ENCODE measurements at regions not wholly inside any gene's neighbourhood (a gene's known extent, or its start where the extent isn't known, plus 50 kb on each side); places are given as distances from the start of the nearest gene placed in this dataset.

DNA sequence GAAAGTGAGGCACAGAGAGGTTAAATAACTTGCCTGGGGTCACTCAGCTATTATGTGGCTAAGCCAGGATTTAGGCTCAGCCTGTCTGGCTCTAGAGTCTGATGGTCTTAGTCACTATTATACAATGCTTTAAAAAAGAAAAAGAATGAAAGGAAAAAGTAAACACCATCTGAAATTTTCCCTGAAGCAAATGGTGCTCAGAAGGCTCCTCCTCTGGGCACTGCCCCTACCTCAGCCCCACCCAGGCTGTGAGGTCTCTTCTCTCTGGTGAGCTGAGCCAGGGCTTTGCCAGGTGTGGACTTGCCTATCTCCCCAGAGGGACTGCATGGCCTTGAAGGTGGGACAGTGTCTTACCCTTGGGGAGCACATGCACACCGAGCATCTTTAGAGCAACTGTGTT is 117.5 kb upstream of the DYRK2 start:
- Histone ChIP-seq H3K79me2 (ENCODE audit: control insufficient read depth, insufficient read depth, low read length) (no peaks in the 10 kb centered on the region), H4K20me1 (replicated peaks; ENCODE audit: control insufficient read depth, insufficient read depth, low read length) (no peaks in the 10 kb centered on the region), H3K4me2 (ENCODE audit: insufficient read depth, low read length) (no peak overlapping the region), H3K36me3 (ENCODE audit: control insufficient read depth, insufficient read depth, low read length) (no peaks in the 10 kb centered on the region), H3K27me3 (ENCODE audit: control insufficient read depth in 2 of 2, insufficient read depth in 2 of 2, low read length in 2 of 2) (0 out of 5 replicates have a peak, but pooled peaks cover 0 to 2% of the 10 kb centered on the region in 2 experiments), H3K9me3 (replicated peaks; ENCODE audit: control insufficient read depth, insufficient read depth, low read depth, low read length) (no peaks in the 10 kb centered on the region), H3K9ac (ENCODE audit: insufficient read depth in 1 of 2, low read depth in 2 of 2, low read length in 2 of 2) (no peak overlapping the region), H3K4me3 (no peak overlapping the region), H3K9me1 (ENCODE audit: control insufficient read depth, insufficient read depth, low read length) (no peaks in the 10 kb centered on the region), H3K4me1 (replicated peaks in 1 of 2; ENCODE audit: control insufficient read depth in 2 of 2, insufficient read depth in 2 of 2, low read length in 2 of 2) (no peaks in the 10 kb centered on the region), H3K27ac (ENCODE audit: extremely low read depth, low read depth, low read length) (no peak overlapping the region), H2AFZ (ENCODE audit: low read depth, low read length) (no peak overlapping the region)
- WGBS (ENCODE audit: insufficient coverage, low coverage, missing lambda C conversion rate) = 0% methylated on average over 1 of the region's 1 CpG
- in situ Hi-C loops (cut with MboI) (no loop called here), intact Hi-C loops (cut with micrococcal nuclease) (no loop called here)
- no TSS peak for BruUV-seq (replicated peaks)
- no peak for ATAC-seq
- ChIA-PET CTCF (ENCODE audit: low intra/inter-chr PET ratio) (no interaction called here), POLR2A (interaction anchor here (0.6 kb wide), 1 partner anchor 486 kb away, joined by 3 read pairs; no protein-coding TSS in a partner anchor)
- DNase-seq (ENCODE audit: extremely low read depth in 1 of 4, low spot score in 3 of 4) = no peak
- FAIRE-seq = no peak
- TF ChIP-seq RBBP5 (IDR thresholded peaks at IDR 0.05; ENCODE audit: borderline replicate concordance, insufficient read depth, low read length, poor library complexity, severe bottlenecking) = no peak
- TF ChIP-seq TRIM24 (IDR thresholded peaks at IDR 0.05) = no peak
- TF ChIP-seq, protein P1, sequence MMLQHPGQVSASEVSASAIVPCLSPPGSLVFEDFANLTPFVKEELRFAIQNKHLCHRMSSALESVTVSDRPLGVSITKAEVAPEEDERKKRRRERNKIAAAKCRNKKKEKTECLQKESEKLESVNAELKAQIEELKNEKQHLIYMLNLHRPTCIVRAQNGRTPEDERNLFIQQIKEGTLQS (IDR thresholded peaks at IDR 0.05) = no peak
- TF ChIP-seq, protein P1 (CRISPR knock-in tag; conservative IDR thresholded peaks at IDR 0.05) = no peak
- TF ChIP-seq MTA3 (IDR thresholded peaks at IDR 0.05; ENCODE audit: borderline replicate concordance) = no peak
- TF ChIP-seq MAFG (tag; conservative IDR thresholded peaks at IDR 0.05) = no peak
- TF ChIP-seq POLR2B (IDR thresholded peaks at IDR 0.05; ENCODE audit: low read depth, partially characterized antibody) = no peak
- no peak for TF ChIP-seq ZNF146 (CRISPR knock-in tag; IDR thresholded peaks at IDR 0.05; ENCODE audit: unreplicated experiment)
- TF ChIP-seq ZNF785 (CRISPR knock-in tag; IDR thresholded peaks at IDR 0.05) = no peak
- TF ChIP-seq LARP7 (IDR thresholded peaks at IDR 0.05) = no peak
- no peak for TF ChIP-seq SMC3 (conservative IDR thresholded peaks at IDR 0.05; ENCODE audit: insufficient read depth, low read depth, low read length)
- TF ChIP-seq DDX20 (tag; IDR thresholded peaks at IDR 0.05; ENCODE audit: low read depth) = no peak
- TF ChIP-seq, protein P2, sequence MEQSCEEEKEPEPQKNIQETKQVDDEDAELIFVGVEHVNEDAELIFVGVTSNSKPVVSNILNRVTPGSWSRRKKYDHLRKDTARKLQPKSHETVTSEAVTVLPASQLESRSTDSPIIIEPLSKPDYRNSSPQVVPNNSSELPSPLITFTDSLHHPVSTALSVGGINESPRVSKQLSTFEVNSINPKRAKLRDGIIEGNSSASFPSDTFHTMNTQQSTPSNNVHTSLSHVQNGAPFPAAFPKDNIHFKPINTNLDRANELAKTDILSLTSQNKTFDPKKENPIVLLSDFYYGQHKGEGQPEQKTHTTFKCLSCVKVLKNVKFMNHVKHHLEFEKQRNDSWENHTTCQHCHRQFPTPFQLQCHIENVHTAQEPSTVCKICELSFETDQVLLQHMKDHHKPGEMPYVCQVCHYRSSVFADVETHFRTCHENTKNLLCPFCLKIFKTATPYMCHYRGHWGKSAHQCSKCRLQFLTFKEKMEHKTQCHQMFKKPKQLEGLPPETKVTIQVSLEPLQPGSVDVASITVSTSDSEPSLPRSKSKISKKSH (CRISPR knock-in tag; IDR thresholded peaks at IDR 0.05) = no peak
- TF ChIP-seq SMARCC2 (IDR thresholded peaks at IDR 0.05; ENCODE audit: low read depth) = no peak
- TF ChIP-seq, protein P3, sequence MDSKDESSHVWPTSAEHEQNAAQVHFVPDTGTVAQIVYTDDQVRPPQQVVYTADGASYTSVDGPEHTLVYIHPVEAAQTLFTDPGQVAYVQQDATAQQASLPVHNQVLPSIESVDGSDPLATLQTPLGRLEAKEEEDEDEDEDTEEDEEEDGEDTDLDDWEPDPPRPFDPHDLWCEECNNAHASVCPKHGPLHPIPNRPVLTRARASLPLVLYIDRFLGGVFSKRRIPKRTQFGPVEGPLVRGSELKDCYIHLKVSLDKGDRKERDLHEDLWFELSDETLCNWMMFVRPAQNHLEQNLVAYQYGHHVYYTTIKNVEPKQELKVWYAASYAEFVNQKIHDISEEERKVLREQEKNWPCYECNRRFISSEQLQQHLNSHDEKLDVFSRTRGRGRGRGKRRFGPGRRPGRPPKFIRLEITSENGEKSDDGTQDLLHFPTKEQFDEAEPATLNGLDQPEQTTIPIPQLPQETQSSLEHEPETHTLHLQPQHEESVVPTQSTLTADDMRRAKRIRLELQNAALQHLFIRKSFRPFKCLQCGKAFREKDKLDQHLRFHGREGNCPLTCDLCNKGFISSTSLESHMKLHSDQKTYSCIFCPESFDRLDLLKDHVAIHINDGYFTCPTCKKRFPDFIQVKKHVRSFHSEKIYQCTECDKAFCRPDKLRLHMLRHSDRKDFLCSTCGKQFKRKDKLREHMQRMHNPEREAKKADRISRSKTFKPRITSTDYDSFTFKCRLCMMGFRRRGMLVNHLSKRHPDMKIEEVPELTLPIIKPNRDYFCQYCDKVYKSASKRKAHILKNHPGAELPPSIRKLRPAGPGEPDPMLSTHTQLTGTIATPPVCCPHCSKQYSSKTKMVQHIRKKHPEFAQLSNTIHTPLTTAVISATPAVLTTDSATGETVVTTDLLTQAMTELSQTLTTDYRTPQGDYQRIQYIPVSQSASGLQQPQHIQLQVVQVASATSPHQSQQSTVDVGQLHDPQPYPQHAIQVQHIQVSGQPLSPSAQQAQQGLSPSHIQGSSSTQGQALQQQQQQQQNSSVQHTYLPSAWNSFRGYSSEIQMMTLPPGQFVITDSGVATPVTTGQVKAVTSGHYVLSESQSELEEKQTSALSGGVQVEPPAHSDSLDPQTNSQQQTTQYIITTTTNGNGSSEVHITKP (IDR thresholded peaks at IDR 0.05; ENCODE audit: partially characterized antibody) = no peak
- TF ChIP-seq, protein P4, sequence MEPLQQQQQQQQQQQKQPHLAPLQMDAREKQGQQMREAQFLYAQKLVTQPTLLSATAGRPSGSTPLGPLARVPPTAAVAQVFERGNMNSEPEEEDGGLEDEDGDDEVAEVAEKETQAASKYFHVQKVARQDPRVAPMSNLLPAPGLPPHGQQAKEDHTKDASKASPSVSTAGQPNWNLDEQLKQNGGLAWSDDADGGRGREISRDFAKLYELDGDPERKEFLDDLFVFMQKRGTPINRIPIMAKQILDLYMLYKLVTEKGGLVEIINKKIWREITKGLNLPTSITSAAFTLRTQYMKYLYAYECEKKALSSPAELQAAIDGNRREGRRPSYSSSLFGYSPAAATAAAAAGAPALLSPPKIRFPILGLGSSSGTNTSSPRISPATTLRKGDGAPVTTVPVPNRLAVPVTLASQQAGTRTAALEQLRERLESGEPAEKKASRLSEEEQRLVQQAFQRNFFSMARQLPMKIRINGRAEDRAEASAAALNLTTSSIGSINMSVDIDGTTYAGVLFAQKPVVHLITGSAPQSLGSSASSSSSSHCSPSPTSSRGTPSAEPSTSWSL (CRISPR knock-in tag; IDR thresholded peaks at IDR 0.05; ENCODE audit: borderline replicate concordance) = no peak

Data from K562 (cell line).